BLaER1 treated with 17β-estradiol and CSF1 and Interleukin-3, amounts not matched to agents 10 nM and 100 nM (cell line): ENCODE measurements at regions not wholly inside any gene's neighbourhood (a gene's known extent, or its start where the extent isn't known, plus 50 kb on each side); places are given as distances from the start of the nearest gene placed in this dataset.

Experiments
- H3K27ac ChIP-seq, 11 experiments: shearing (Covaris generic); formaldehyde crosslinking; 2 replicates each; pipeline ENCODE4 v1.8.1; 2022
- H3K27me3 ChIP-seq, 11 experiments: shearing (Covaris generic); formaldehyde crosslinking; 2 replicates each; pipeline ENCODE4 v1.8.1; 2022
- H3K36me3 ChIP-seq, 11 experiments: shearing (Covaris generic); formaldehyde crosslinking; 2 replicates each; pipeline ENCODE4 v1.8.1; 2022
- H3K4me1 ChIP-seq, 10 experiments: shearing (Covaris generic); formaldehyde crosslinking; 2 replicates each; pipeline ENCODE4 v1.8.1; 2022
- H3K4me2 ChIP-seq, 11 experiments: shearing (Covaris generic); formaldehyde crosslinking; 2 replicates each; pipeline ENCODE4 v1.8.1; 2022
- H3K4me3 ChIP-seq, 10 experiments: shearing (Covaris generic); formaldehyde crosslinking; 2 replicates each; pipeline ENCODE4 v1.8.1; 2022
- H3K9ac ChIP-seq, 11 experiments: shearing (Covaris generic); formaldehyde crosslinking; 2 replicates each; pipeline ENCODE4 v1.8.1; 2022
- H3K9me3 ChIP-seq, 11 experiments: shearing (Covaris generic); formaldehyde crosslinking; replicated peaks in 1 of 11; 2 replicates each; pipeline ENCODE4 v1.8.1; 2022
- H4K20me1 ChIP-seq, 11 experiments: shearing (Covaris generic); formaldehyde crosslinking; 2 replicates each; pipeline ENCODE4 v1.8.1; 2022
- Cebpa-rat ChIP-seq, 11 experiments: shearing (Covaris generic); IDR thresholded peaks; 2 replicates each; pipeline ENCODE4 v1.8.1; 2022

GRCh38 chr2:47638430-47638829 is 67.6 kb upstream of the KCNK12 start:
- H3K9me3 ChIP-seq, result peaks cover 0 to 10% (median 0%) of the 10 kb centered on the region in 11 experiments; a peak in 8 of 22 replicates
- H3K27me3 ChIP-seq, result no peaks in the 10 kb centered on the region
- TF ChIP-seq Cebpa-rat (IDR thresholded peaks at IDR 0.05), result no peak
- H3K4me1 ChIP-seq, result peaks cover 23 to 32% (median 28%) of the 10 kb centered on the region in 10 experiments
- H3K4me2 ChIP-seq, result no peak overlapping the region
- H3K27ac ChIP-seq, result no peak overlapping the region
- no peaks in the 10 kb centered on the region for H3K36me3 ChIP-seq
- H3K9ac ChIP-seq, result no peak overlapping the region
- H3K4me3 ChIP-seq, result no peak overlapping the region
- H4K20me1 ChIP-seq, result no peaks in the 10 kb centered on the region

GRCh38 chr2:47636596-47637264 is 65.9 kb upstream of the KCNK12 start:
- Histone ChIP-seq H3K27ac (no peak overlapping the region), H3K4me1 (peaks cover 30 to 40% (median 37%) of the 10 kb centered on the region in 10 experiments), H3K36me3 (no peaks in the 10 kb centered on the region), H3K9me3 (peaks cover 0 to 10% (median 0%) of the 10 kb centered on the region in 11 experiments; a peak in 8 of 22 replicates), H3K4me3 (no peak overlapping the region), H3K4me2 (no peak overlapping the region), H4K20me1 (no peaks in the 10 kb centered on the region), H3K9ac (no peak overlapping the region), H3K27me3 (no peaks in the 10 kb centered on the region)
- no peak for TF ChIP-seq Cebpa-rat (IDR thresholded peaks at IDR 0.05)

GRCh38 chr2:47636176-47636575 is 65.4 kb upstream of the KCNK12 start:
- H3K36me3 ChIP-seq, result no peaks in the 10 kb centered on the region
- H3K4me1 ChIP-seq, result peaks cover 28 to 40% (median 34%) of the 10 kb centered on the region in 10 experiments
- TF ChIP-seq Cebpa-rat (IDR thresholded peaks at IDR 0.05), result no peak
- H4K20me1 ChIP-seq, result no peaks in the 10 kb centered on the region
- peaks cover 0 to 10% (median 0%) of the 10 kb centered on the region in 11 experiments; a peak in 8 of 22 replicates for H3K9me3 ChIP-seq
- H3K4me3 ChIP-seq, result no peak overlapping the region
- no peak overlapping the region for H3K9ac ChIP-seq
- H3K27me3 ChIP-seq, result no peaks in the 10 kb centered on the region
- no peak overlapping the region for H3K27ac ChIP-seq
- 0 out of 22 replicates have a peak overlapping the region, but pooled peaks of 1 of the 11 experiments have one; percentile 82 for H3K4me2 ChIP-seq

- H3K36me3 ChIP-seq, result no peaks in the 10 kb centered on the region
- no peak for TF ChIP-seq Cebpa-rat (IDR thresholded peaks at IDR 0.05)
- H3K4me1 ChIP-seq, result peaks cover 28 to 40% (median 34%) of the 10 kb centered on the region in 10 experiments
- no peak overlapping the region for H3K4me3 ChIP-seq
- no peaks in the 10 kb centered on the region for H4K20me1 ChIP-seq
- H3K4me2 ChIP-seq, result peak overlapping the region in 9 of 11 experiments; percentile 52 to 82 (median 66); a peak in 14 of 22 replicates
- H3K27me3 ChIP-seq, result no peaks in the 10 kb centered on the region
- peaks cover 0 to under 1% (median 0%) of the 10 kb centered on the region in 11 experiments; a peak in 1 of 22 replicates for H3K9me3 ChIP-seq
- no peak overlapping the region for H3K9ac ChIP-seq
- H3K27ac ChIP-seq, result no peak overlapping the region
These were observed 62.0 kb upstream of the KCNK12 start for GRCh38 chr2:47632754-47633153.

GRCh38 chr2:47631792-47632398 is 61.1 kb upstream of the KCNK12 start:
- no peak overlapping the region for H3K27ac ChIP-seq
- H3K4me1 ChIP-seq, result peaks cover 28 to 40% (median 34%) of the 10 kb centered on the region in 10 experiments
- H4K20me1 ChIP-seq, result no peaks in the 10 kb centered on the region
- H3K9ac ChIP-seq, result 0 out of 22 replicates have a peak overlapping the region, but pooled peaks of 1 of the 11 experiments have one; percentile 2
- H3K4me2 ChIP-seq, result peak overlapping the region in 4 of 11 experiments; percentile 19 to 67 (median 60); a peak in 7 of 22 replicates
- H3K36me3 ChIP-seq, result no peaks in the 10 kb centered on the region
- H3K4me3 ChIP-seq, result no peak overlapping the region
- peaks cover 0 to 6% (median 0%) of the 10 kb centered on the region in 11 experiments; a peak in 5 of 22 replicates for H3K9me3 ChIP-seq
- TF ChIP-seq Cebpa-rat (IDR thresholded peaks at IDR 0.05), result no peak
- no peaks in the 10 kb centered on the region for H3K27me3 ChIP-seq

- Histone ChIP-seq H3K27me3 (no peaks in the 10 kb centered on the region), H4K20me1 (no peaks in the 10 kb centered on the region), H3K36me3 (no peaks in the 10 kb centered on the region), H3K9me3 (peaks cover 0 to 10% (median 2%) of the 10 kb centered on the region in 11 experiments; a peak in 8 of 22 replicates), H3K4me2 (peak overlapping the region in 2 of 11 experiments; percentile 64 to 67; a peak in 3 of 22 replicates), H3K27ac (no peak overlapping the region), H3K9ac (no peak overlapping the region), H3K4me1 (peaks cover 28 to 40% (median 34%) of the 10 kb centered on the region in 10 experiments), H3K4me3 (no peak overlapping the region)
- TF ChIP-seq Cebpa-rat (IDR thresholded peaks at IDR 0.05), result no peak
These were observed 60.5 kb upstream of the KCNK12 start for GRCh38 chr2:47631306-47631705.

GRCh38 chr2:47629501-47630460 is 59.0 kb upstream of the KCNK12 start:
- Histone ChIP-seq H4K20me1 (no peaks in the 10 kb centered on the region), H3K4me2 (no peak overlapping the region), H3K27ac (no peak overlapping the region), H3K4me3 (no peak overlapping the region), H3K4me1 (peaks cover 19 to 36% (median 24%) of the 10 kb centered on the region in 10 experiments), H3K27me3 (no peaks in the 10 kb centered on the region), H3K36me3 (no peaks in the 10 kb centered on the region), H3K9ac (no peak overlapping the region), H3K9me3 (peaks cover 0 to 13% (median 5%) of the 10 kb centered on the region in 11 experiments; a peak in 9 of 22 replicates)
- TF ChIP-seq Cebpa-rat (IDR thresholded peaks at IDR 0.05), result no peak

- H3K27ac ChIP-seq, result no peak overlapping the region
- H3K9me3 ChIP-seq, result peaks cover 0 to 13% (median 5%) of the 10 kb centered on the region in 11 experiments; a peak in 9 of 22 replicates
- H3K4me3 ChIP-seq, result no peak overlapping the region
- no peaks in the 10 kb centered on the region for H3K36me3 ChIP-seq
- no peaks in the 10 kb centered on the region for H4K20me1 ChIP-seq
- no peak overlapping the region for H3K9ac ChIP-seq
- no peak overlapping the region for H3K4me2 ChIP-seq
- H3K27me3 ChIP-seq, result no peaks in the 10 kb centered on the region
- H3K4me1 ChIP-seq, result peaks cover 10 to 30% (median 15%) of the 10 kb centered on the region in 10 experiments
- TF ChIP-seq Cebpa-rat (IDR thresholded peaks at IDR 0.05), result no peak
These were observed 58.1 kb upstream of the KCNK12 start for GRCh38 chr2:47628904-47629303.
